ENCODE measurements at regions not wholly inside any gene's neighbourhood (a gene's known extent, or its start where the extent isn't known, plus 50 kb on each side); places are given as distances from the start of the nearest gene placed in this dataset.

GRCh38 chr3:5059782-5060181 lies 62.3 kb upstream of the ARL8B start:
- no peak overlapping the region for H3K27ac Mint-ChIP-seq
- intact Hi-C loops (cut with micrococcal nuclease) = loop anchor here (5.0 kb wide), 3 partner anchors 47 to 707 kb away; no protein-coding TSS in a partner anchor

GRCh38 chr3:5061218-5061569 lies 60.9 kb upstream of the ARL8B start:
- no peak overlapping the region for H3K27ac Mint-ChIP-seq
- peaks cover 7% of the 10 kb centered on the region for H3K27me3 Mint-ChIP-seq
- H3K9me3 Mint-ChIP-seq (ENCODE audit: insufficient read depth) = no peaks in the 10 kb centered on the region
- Histone ChIP-seq H2AFZ (ENCODE audit: insufficient read depth, low read depth, low read length, poor library complexity, severe bottlenecking) (no peak overlapping the region), H3K36me3 (replicated peaks in 1 of 2; ENCODE audit: control extremely low read depth in 1 of 2, control insufficient read depth in 1 of 2, extremely low read depth in 1 of 2, insufficient read depth in 2 of 2, low read length in 1 of 2) (no peaks in the 10 kb centered on the region), H3K9ac (ENCODE audit: low read length) (no peak overlapping the region), H4K20me1 (ENCODE audit: control insufficient read depth, insufficient read depth, low read length, poor library complexity, severe bottlenecking) (no peaks in the 10 kb centered on the region), H3K4me1 (ENCODE audit: control insufficient read depth in 2 of 2, insufficient read depth in 2 of 2, low read length in 2 of 2) (peaks cover 13 to 15% of the 10 kb centered on the region in 2 donors), H3K4me3 (ENCODE audit: control extremely low read depth in 1 of 5, extremely low read depth in 1 of 5, insufficient read depth in 1 of 5, low read depth in 2 of 5, low read length in 4 of 5) (no peak overlapping the region), H3K4me2 (replicated peaks; ENCODE audit: low read depth, low read length, poor library complexity, severe bottlenecking) (no peak overlapping the region), H3K9me3 (ENCODE audit: control extremely low read depth in 1 of 3, control insufficient read depth in 2 of 3, insufficient read depth in 1 of 3, low read length in 2 of 3) (no peaks in the 10 kb centered on the region), H3K27ac (ENCODE audit: low read length in 2 of 2) (no peak overlapping the region), H3K27me3 (replicated peaks in 1 of 4; ENCODE audit: control extremely low read depth in 1 of 4, control insufficient read depth in 3 of 4, insufficient read depth in 4 of 4, low read length in 3 of 4) (peaks cover 0 to 4% (median 0%) of the 10 kb centered on the region in 4 experiments), H3K79me2 (ENCODE audit: control insufficient read depth, insufficient read depth, low read length) (no peaks in the 10 kb centered on the region)
- peaks cover 14% of the 10 kb centered on the region for H3K4me1 Mint-ChIP-seq
- ATAC-seq (ENCODE audit: low read depth) = no peak
- ChIA-PET CTCF (interaction anchor here (0.6 to 15.0 kb wide), 2 partner anchors 347 to 462 kb away, joined by 3 to 391 read pairs; no protein-coding TSS in a partner anchor), POLR2A (no interaction called here)
- intact Hi-C loops (cut with micrococcal nuclease) = no loop called here
- 100% methylated on average over 3 of the region's 3 CpGs for WGBS (ENCODE audit: insufficient coverage)
- no peak for DNase-seq
- H3K4me3 Mint-ChIP-seq = no peak overlapping the region
- TF ChIP-seq EZH2 (IDR thresholded peaks at IDR 0.05; ENCODE audit: borderline replicate concordance, insufficient read depth, low read depth, low read length, poor library complexity, severe bottlenecking) = no peak
- TF ChIP-seq CTCF (IDR thresholded peaks at IDR 0.05) = no peak

More at GRCh38 chr3:5059782-5060181, 62.3 kb upstream of the ARL8B start:
- Mint-ChIP-seq H3K27me3 (peaks cover 7% of the 10 kb centered on the region), H3K4me1 (peaks cover 25% of the 10 kb centered on the region), H3K9me3 (ENCODE audit: insufficient read depth) (no peaks in the 10 kb centered on the region), H3K4me3 (no peak overlapping the region)
- 87% methylated on average over 4 of the region's 7 CpGs for WGBS (ENCODE audit: insufficient coverage)
- no peak overlapping the region for H3K4me3 ChIP-seq (ENCODE audit: control extremely low read depth in 1 of 5, extremely low read depth in 1 of 5, insufficient read depth in 1 of 5, low read depth in 2 of 5, low read length in 4 of 5)
- no peak for TF ChIP-seq EZH2 (IDR thresholded peaks at IDR 0.05; ENCODE audit: borderline replicate concordance, insufficient read depth, low read depth, low read length, poor library complexity, severe bottlenecking)
- TF ChIP-seq CTCF (IDR thresholded peaks at IDR 0.05) = no peak
- no peaks in the 10 kb centered on the region for H4K20me1 ChIP-seq (ENCODE audit: control insufficient read depth, insufficient read depth, low read length, poor library complexity, severe bottlenecking)
- H3K79me2 ChIP-seq (ENCODE audit: control insufficient read depth, insufficient read depth, low read length) = no peaks in the 10 kb centered on the region
- POLR2A ChIA-PET = interaction anchor here (0.6 kb wide), 1 partner anchor 349 kb away, joined by 3 read pairs; no protein-coding TSS in a partner anchor
- ATAC-seq (ENCODE audit: low read depth) (no peak), DNase-seq (no peak)
- CTCF ChIA-PET = interaction anchor here (0.6 to 15.0 kb wide), 5 partner anchors 92 to 709 kb away, joined by 3 to 391 read pairs (median 3); no protein-coding TSS in a partner anchor
- H3K27ac ChIP-seq (ENCODE audit: low read length in 2 of 2) = no peak overlapping the region
- H3K9ac ChIP-seq (ENCODE audit: low read length) = no peak overlapping the region
- H3K27me3 ChIP-seq (replicated peaks in 1 of 4; ENCODE audit: control extremely low read depth in 1 of 4, control insufficient read depth in 3 of 4, insufficient read depth in 4 of 4, low read length in 3 of 4) = peaks cover 0 to 4% (median 0%) of the 10 kb centered on the region in 4 experiments
- no peaks in the 10 kb centered on the region for H3K36me3 ChIP-seq (replicated peaks in 1 of 2; ENCODE audit: control extremely low read depth in 1 of 2, control insufficient read depth in 1 of 2, extremely low read depth in 1 of 2, insufficient read depth in 2 of 2, low read length in 1 of 2)
- no peak overlapping the region for H2AFZ ChIP-seq (ENCODE audit: insufficient read depth, low read depth, low read length, poor library complexity, severe bottlenecking)
- H3K9me3 ChIP-seq (ENCODE audit: control extremely low read depth in 1 of 3, control insufficient read depth in 2 of 3, insufficient read depth in 1 of 3, low read length in 2 of 3) = no peaks in the 10 kb centered on the region
- H3K4me1 ChIP-seq (ENCODE audit: control insufficient read depth in 2 of 2, insufficient read depth in 2 of 2, low read length in 2 of 2) = peaks cover 24 to 29% of the 10 kb centered on the region in 2 donors
- H3K4me2 ChIP-seq (replicated peaks; ENCODE audit: low read depth, low read length, poor library complexity, severe bottlenecking) = no peak overlapping the region
